GM12878 (cell line): ENCODE measurements at regions not wholly inside any gene's neighbourhood (a gene's known extent, or its start where the extent isn't known, plus 50 kb on each side); places are given as distances from the start of the nearest gene placed in this dataset.

Experiments used
- CTCF ChIP-seq, 3 experiments: IDR thresholded peaks in 2 of 3; conservative IDR thresholded peaks in 1 of 3; 2 replicates each; pipeline ENCODE4 v1.5.1; 2011; ENCODE audit warnings: low read depth in 3 of 3, low read length in 3 of 3, mild to moderate bottlenecking in 3 of 3, control low read depth in 2 of 3, moderate library complexity in 2 of 3, inconsistent platforms in 1 of 3, mixed read lengths in 1 of 3; ENCODE audit not compliant: control insufficient read depth in 2 of 3, insufficient read depth in 1 of 3; ENCODE audit errors: extremely low read depth in 1 of 3
- PRDM15 ChIP-seq: fragments of 450-650 bp; formaldehyde crosslinking; IDR thresholded peaks from 2 replicates; pipeline ENCODE4 v1.4.0; 2020; ENCODE audit warnings: mild to moderate bottlenecking, moderate library complexity
- SIX5 ChIP-seq: IDR thresholded peaks from 2 replicates; pipeline ENCODE4 v1.6.1; 2011; ENCODE audit warnings: mild to moderate bottlenecking, low read depth, low read length, moderate library complexity; ENCODE audit not compliant: severe bottlenecking

- no peak for TF ChIP-seq CTCF (IDR thresholded peaks at IDR 0.05 in 2 of 3, conservative IDR thresholded peaks at IDR 0.05 in 1 of 3; ENCODE audit: control insufficient read depth in 2 of 3, extremely low read depth in 1 of 3, insufficient read depth in 1 of 3, low read depth in 3 of 3, low read length in 3 of 3)
- no peak for TF ChIP-seq SIX5
- TF ChIP-seq PRDM15 (CRISPR knock-in tag): no peak
Measured at GRCh38 chr22:49689858-49690257, 137.8 kb downstream of the BRD1 start.
